Activated T-cell treated with anti-CD3 and anti-CD28 coated beads, Interleukin-2, amount 50 U/mL, for 4 hours (primary cell): ENCODE measurements at regions not wholly inside any gene's neighbourhood (a gene's known extent, or its start where the extent isn't known, plus 50 kb on each side); places are given as distances from the start of the nearest gene placed in this dataset.
A peak's percentile ranks its signal among the peaks of the same experiment; 100 is the strongest.

Source experiments
- ATAC-seq, 2 donors: fragments of 200-7000 bp; cut with Tn5 transposase; one replicate each; pipeline ENCODE4 v1.10.0; 2021
- DNase-seq: peaks from one replicate; pipeline ENCODE4 v3.0.0-alpha.2; 2020
- H3K27me3 Mint-ChIP-seq: one replicate; pipeline ENCODE4 v1.8.0; 2021; ENCODE audit warnings: low read depth, mixed read lengths
- H3K36me3 Mint-ChIP-seq: one replicate; pipeline ENCODE4 v1.8.0; 2022; ENCODE audit warnings: mixed read lengths; ENCODE audit not compliant: insufficient read depth
- H3K4me1 Mint-ChIP-seq: one replicate; pipeline ENCODE4 v1.8.0; 2021; ENCODE audit warnings: low read depth, mixed read lengths
- H3K4me3 Mint-ChIP-seq: one replicate; pipeline ENCODE4 v1.8.0; 2021; ENCODE audit warnings: mild to moderate bottlenecking, moderate library complexity, mixed read lengths
- H3K9me3 Mint-ChIP-seq: one replicate; pipeline ENCODE4 v1.8.0; 2021; ENCODE audit warnings: mixed read lengths

GRCh38 chr2:23296691-23297090, 88.3 kb upstream of the KLHL29 start:
- H3K36me3 Mint-ChIP-seq, result no peaks in the 10 kb centered on the region
- H3K4me1 Mint-ChIP-seq, result no peaks in the 10 kb centered on the region
- ATAC-seq, result no peak
- no peak overlapping the region for H3K4me3 Mint-ChIP-seq
- DNase-seq, result no peak
- H3K9me3 Mint-ChIP-seq, result no peaks in the 10 kb centered on the region
- H3K27me3 Mint-ChIP-seq, result peaks cover 22% of the 10 kb centered on the region

GRCh38 chr2:23297112-23297511, 87.9 kb upstream of the KLHL29 start:
- Mint-ChIP-seq H3K27me3 (peaks cover 22% of the 10 kb centered on the region), H3K4me3 (no peak overlapping the region), H3K36me3 (no peaks in the 10 kb centered on the region), H3K9me3 (no peaks in the 10 kb centered on the region), H3K4me1 (no peaks in the 10 kb centered on the region)
- ATAC-seq (no peak), DNase-seq (no peak)

- Mint-ChIP-seq H3K27me3 (peaks cover 22% of the 10 kb centered on the region), H3K4me1 (no peaks in the 10 kb centered on the region), H3K36me3 (no peaks in the 10 kb centered on the region), H3K4me3 (no peak overlapping the region), H3K9me3 (no peaks in the 10 kb centered on the region)
- ATAC-seq, result no peak
- no peak for DNase-seq
Observed at GRCh38 chr2:23298551-23298950, 86.4 kb upstream of the KLHL29 start.

GRCh38 chr2:23299476-23300195, 85.3 kb upstream of the KLHL29 start:
- no peaks in the 10 kb centered on the region for H3K4me1 Mint-ChIP-seq
- H3K36me3 Mint-ChIP-seq, result no peaks in the 10 kb centered on the region
- no peak for ATAC-seq

GRCh38 chr2:23301136-23301535, 83.8 kb upstream of the KLHL29 start:
- ATAC-seq (no peak), DNase-seq (no peak)
- Mint-ChIP-seq H3K4me3 (no peak overlapping the region), H3K36me3 (no peaks in the 10 kb centered on the region), H3K27me3 (peaks cover 16% of the 10 kb centered on the region), H3K4me1 (no peaks in the 10 kb centered on the region), H3K9me3 (no peaks in the 10 kb centered on the region)

More at GRCh38 chr2:23299476-23300195, 85.3 kb upstream of the KLHL29 start:
- no peak overlapping the region for H3K4me3 Mint-ChIP-seq
- no peaks in the 10 kb centered on the region for H3K9me3 Mint-ChIP-seq
- peaks cover 12% of the 10 kb centered on the region for H3K27me3 Mint-ChIP-seq
- DNase-seq, result no peak

GRCh38 chr2:23302591-23302990, 82.4 kb upstream of the KLHL29 start:
- Mint-ChIP-seq H3K36me3 (no peaks in the 10 kb centered on the region), H3K27me3 (peaks cover 22% of the 10 kb centered on the region), H3K9me3 (no peaks in the 10 kb centered on the region), H3K4me1 (no peaks in the 10 kb centered on the region), H3K4me3 (no peak overlapping the region)
- ATAC-seq (no peak), DNase-seq (no peak)

- no peak for ATAC-seq
Observed at GRCh38 chr2:23306401-23306800, 78.6 kb upstream of the KLHL29 start.

GRCh38 chr2:23311186-23311585, 73.8 kb upstream of the KLHL29 start:
- Mint-ChIP-seq H3K9me3 (no peaks in the 10 kb centered on the region), H3K4me3 (no peak overlapping the region), H3K27me3 (peaks cover 6% of the 10 kb centered on the region)

More at GRCh38 chr2:23306401-23306800, 78.6 kb upstream of the KLHL29 start:
- Mint-ChIP-seq H3K9me3 (no peaks in the 10 kb centered on the region), H3K4me1 (no peaks in the 10 kb centered on the region), H3K27me3 (peaks cover 17% of the 10 kb centered on the region), H3K4me3 (no peak overlapping the region), H3K36me3 (no peaks in the 10 kb centered on the region)
- DNase-seq, result no peak

GRCh38 chr2:23312996-23313606, 71.9 kb upstream of the KLHL29 start:
- H3K36me3 Mint-ChIP-seq, result no peaks in the 10 kb centered on the region
- H3K9me3 Mint-ChIP-seq, result no peaks in the 10 kb centered on the region
- H3K4me1 Mint-ChIP-seq, result no peaks in the 10 kb centered on the region
- no peak overlapping the region for H3K4me3 Mint-ChIP-seq
- DNase-seq (no peak), ATAC-seq (peak in 1 of 2 donors; percentile 32)
- no peaks in the 10 kb centered on the region for H3K27me3 Mint-ChIP-seq

More at GRCh38 chr2:23311186-23311585, 73.8 kb upstream of the KLHL29 start:
- DNase-seq (no peak), ATAC-seq (no peak)
- no peaks in the 10 kb centered on the region for H3K4me1 Mint-ChIP-seq
- H3K36me3 Mint-ChIP-seq, result no peaks in the 10 kb centered on the region

- no peaks in the 10 kb centered on the region for H3K9me3 Mint-ChIP-seq
- no peak overlapping the region for H3K4me3 Mint-ChIP-seq
- H3K4me1 Mint-ChIP-seq, result no peaks in the 10 kb centered on the region
- no peaks in the 10 kb centered on the region for H3K27me3 Mint-ChIP-seq
- H3K36me3 Mint-ChIP-seq, result no peaks in the 10 kb centered on the region
- DNase-seq (no peak), ATAC-seq (no peak)
Observed at GRCh38 chr2:23314687-23315086, 70.3 kb upstream of the KLHL29 start.

GRCh38 chr2:23320058-23320457, 64.9 kb upstream of the KLHL29 start:
- no peak overlapping the region for H3K4me3 Mint-ChIP-seq
- no peak for ATAC-seq
- no peaks in the 10 kb centered on the region for H3K4me1 Mint-ChIP-seq
- DNase-seq, result no peak
- no peaks in the 10 kb centered on the region for H3K9me3 Mint-ChIP-seq
- peaks cover 18% of the 10 kb centered on the region for H3K27me3 Mint-ChIP-seq
- no peaks in the 10 kb centered on the region for H3K36me3 Mint-ChIP-seq

GRCh38 chr2:23321751-23322150, 63.2 kb upstream of the KLHL29 start:
- Mint-ChIP-seq H3K4me1 (no peaks in the 10 kb centered on the region), H3K9me3 (no peaks in the 10 kb centered on the region), H3K4me3 (no peak overlapping the region), H3K27me3 (peaks cover 21% of the 10 kb centered on the region), H3K36me3 (no peaks in the 10 kb centered on the region)
- DNase-seq (no peak), ATAC-seq (no peak)

- no peak overlapping the region for H3K4me3 Mint-ChIP-seq
- peaks cover 21% of the 10 kb centered on the region for H3K27me3 Mint-ChIP-seq
- H3K36me3 Mint-ChIP-seq, result no peaks in the 10 kb centered on the region
- H3K4me1 Mint-ChIP-seq, result no peaks in the 10 kb centered on the region
- H3K9me3 Mint-ChIP-seq, result no peaks in the 10 kb centered on the region
- DNase-seq, result no peak
- no peak for ATAC-seq
Observed at GRCh38 chr2:23322567-23323197, 62.3 kb upstream of the KLHL29 start.

- Mint-ChIP-seq H3K9me3 (no peaks in the 10 kb centered on the region), H3K36me3 (no peaks in the 10 kb centered on the region), H3K4me1 (no peaks in the 10 kb centered on the region), H3K4me3 (no peak overlapping the region), H3K27me3 (peaks cover 22% of the 10 kb centered on the region)
- ATAC-seq (no peak), DNase-seq (no peak)
Observed at GRCh38 chr2:23323198-23323916, 61.6 kb upstream of the KLHL29 start.
